AG08395 (cell line): ENCODE measurements at regions not wholly inside any gene's neighbourhood (a gene's known extent, or its start where the extent isn't known, plus 50 kb on each side); places are given as distances from the start of the nearest gene placed in this dataset.
"Not testable (repeated sequence)": the region's sequence is repeated elsewhere in the genome, so short reads cannot be mapped to it uniquely, and the experiment has no call there.

ENCODE experiments used
- DNase-seq: peaks from one replicate; pipeline ENCODE4 v3.0.0; 2012; ENCODE audit warnings: mixed read lengths, low spot score

- not testable (repeated sequence) for DNase-seq
Observed at GRCh38 chr1:121116522-121117297, 67.4 kb downstream of the FAM72B start.

- not testable (repeated sequence) for DNase-seq
Observed at GRCh38 chr1:121117298-121117611, 66.9 kb downstream of the FAM72B start.

GRCh38 chr1:121117622-121118479, 66.3 kb downstream of the FAM72B start:
- not testable (repeated sequence) for DNase-seq
